A549 (cell line): ENCODE measurements at regions not wholly inside any gene's neighbourhood (a gene's known extent, or its start where the extent isn't known, plus 50 kb on each side); places are given as distances from the start of the nearest gene placed in this dataset.

Experiments used
- ATAC-seq, 2 experiments: fragments of 200-7000 bp in 1 of 2; fragments of >200 bp in 1 of 2; cut with Nextera tagmentation in 1 of 2; cut with Tn5 transposase in 1 of 2; 3 replicates each; pipeline versions ENCODE4 v1.8.0 to v1.9.1; 2018 to 2020; ENCODE audit warnings: mild to moderate bottlenecking in 1 of 2, moderate library complexity in 1 of 2
- CTCF ChIA-PET: fragments of 300-600 bp; sonication (Branson Sonifier 250); formaldehyde crosslinking; extraction: SDS; loops from one replicate; lab custom pipeline; 2021; ENCODE audit warnings: antibody characterized with exemption, inconsistent platforms; lab: Yijun Ruan, JAX
- POLR2A ChIA-PET: fragments of 350-600 bp; formaldehyde crosslinking; extraction: SDS; loops from one replicate; lab custom pipeline; 2021; ENCODE audit warnings: antibody characterized with exemption, inconsistent platforms; lab: Yijun Ruan, JAX
- DNase-seq, 2 experiments: peaks; one replicate each; pipeline versions ENCODE4 v3.0.0 to v3.0.0-alpha.2; 2011 to 2016; ENCODE audit warnings: low read depth in 1 of 2, low spot score in 1 of 2
- FAIRE-seq: peaks from 2 replicates; lab custom pipeline; 2011; peaks lifted over from hg19 to GRCh38; lab: Jason Lieb, UNC
- H3K27ac ChIP-seq, 2 experiments: fragments of >200 bp; sonication (Bioruptor Twin); formaldehyde crosslinking; 3 replicates each; pipeline ENCODE4 v1.5.1; 2016 to 2017
- H3K4me1 ChIP-seq: fragments of >200 bp; sonication (Bioruptor Twin); formaldehyde crosslinking; 3 replicates; pipeline ENCODE4 v1.6.1; 2016
- H3K4me2 ChIP-seq: fragments of >200 bp; sonication (Bioruptor Twin); formaldehyde crosslinking; 3 replicates; pipeline ENCODE4 v1.6.1; 2016
- H3K4me3 ChIP-seq: fragments of >200 bp; sonication (Bioruptor Twin); formaldehyde crosslinking; 3 replicates; pipeline ENCODE4 v1.5.1; 2016
- H3K9me3 ChIP-seq: fragments of >200 bp; sonication (Bioruptor Twin); formaldehyde crosslinking; 3 replicates; pipeline ENCODE4 v1.6.1; 2016
- ATOH8 ChIP-seq: fragments of 250-450 bp; sonication (Bioruptor Pico); IDR thresholded peaks from 2 replicates; pipeline ENCODE4 v1.5.0; 2020; ENCODE audit warnings: low read depth, mild to moderate bottlenecking, moderate library complexity
- BHLHE40 ChIP-seq: IDR thresholded peaks from 2 replicates; pipeline ENCODE4 v1.6.1; 2012; ENCODE audit warnings: low read depth, low read length, inconsistent platforms
- CBX2 ChIP-seq: fragments of 200-600 bp; sonication (generic); IDR thresholded peaks from 2 replicates; pipeline ENCODE4 v1.6.1; 2016; ENCODE audit warnings: low read depth, mild to moderate bottlenecking, borderline replicate concordance
- CBX8 ChIP-seq: fragments of 200-600 bp; sonication (generic); IDR thresholded peaks from 2 replicates; pipeline ENCODE4 v1.6.1; 2016
- CHD2 ChIP-seq: fragments of 150-350 bp; IDR thresholded peaks from 2 replicates; pipeline ENCODE4 v1.6.1; 2014; ENCODE audit warnings: low read length; ENCODE audit not compliant: partially characterized antibody
- CTCF ChIP-seq: fragments of >200 bp; sonication (Bioruptor Twin); formaldehyde crosslinking; IDR thresholded peaks from 3 replicates; pipeline ENCODE4 v1.5.1; 2016
- EHF ChIP-seq: fragments of 250-450 bp; sonication (Bioruptor Pico); IDR thresholded peaks from 2 replicates; pipeline ENCODE4 v1.5.0; 2020; ENCODE audit warnings: mild to moderate bottlenecking
- EHMT2 ChIP-seq: fragments of 200-600 bp; sonication (generic); IDR thresholded peaks from 2 replicates; pipeline ENCODE4 v1.6.1; 2016; ENCODE audit warnings: antibody characterized with exemption, low read depth, mild to moderate bottlenecking, moderate library complexity
- ESRRA ChIP-seq: fragments of 150-350 bp; IDR thresholded peaks from 2 replicates; pipeline ENCODE4 v1.6.1; 2014; ENCODE audit warnings: mild to moderate bottlenecking, low read length, borderline replicate concordance
- FOSB ChIP-seq: fragments of 250-450 bp; sonication (Bioruptor Pico); IDR thresholded peaks from 2 replicates; pipeline ENCODE4 v1.5.0; 2020; ENCODE audit warnings: mild to moderate bottlenecking, moderate library complexity
- HOXB5 ChIP-seq: fragments of 250-450 bp; sonication (Bioruptor Pico); IDR thresholded peaks from 2 replicates; pipeline ENCODE4 v1.5.0; 2020; ENCODE audit warnings: mild to moderate bottlenecking, moderate library complexity
- JUNB ChIP-seq: fragments of >200 bp; sonication (Bioruptor Twin); formaldehyde crosslinking; IDR thresholded peaks from 2 replicates; pipeline ENCODE4 v1.6.1; 2016
- KDM1A ChIP-seq: fragments of 200-600 bp; sonication (generic); IDR thresholded peaks from 2 replicates; pipeline ENCODE4 v1.6.1; 2016; ENCODE audit warnings: low read depth, mild to moderate bottlenecking
- MAZ ChIP-seq: fragments of 150-350 bp; IDR thresholded peaks from 2 replicates; pipeline ENCODE4 v1.6.1; 2014; ENCODE audit warnings: antibody characterized with exemption, low read depth, low read length, borderline replicate concordance
- NPAS2 ChIP-seq: fragments of 250-450 bp; sonication (Bioruptor Pico); IDR thresholded peaks from 2 replicates; pipeline ENCODE4 v1.8.0; 2022; ENCODE audit warnings: mild to moderate bottlenecking, moderate library complexity, borderline replicate concordance
- PHF8 ChIP-seq: fragments of 200-600 bp; sonication (generic); IDR thresholded peaks from 2 replicates; pipeline ENCODE4 v1.6.1; 2016; ENCODE audit warnings: low read depth, mild to moderate bottlenecking, antibody characterized with exemption, moderate library complexity, borderline replicate concordance
- POLR2A ChIP-seq: IDR thresholded peaks from 2 replicates; pipeline ENCODE4 v1.6.1; 2012; ENCODE audit warnings: mild to moderate bottlenecking, low read length
- POLR2AphosphoS2 ChIP-seq: conservative IDR thresholded peaks from 2 replicates; pipeline ENCODE4 v1.6.1; 2012; ENCODE audit warnings: low read length, improper control_type of control experiment, inconsistent platforms
- RAD21 ChIP-seq, 2 experiments: fragments of >200 bp in 1 of 2; sonication (Bioruptor Twin) in 1 of 2; formaldehyde crosslinking in 1 of 2; IDR thresholded peaks in 1 of 2; conservative IDR thresholded peaks in 1 of 2; 2 replicates in 1 of 2; 3 replicates in 1 of 2; pipeline ENCODE4 v1.6.1; 2012 to 2018; ENCODE audit warnings: inconsistent platforms in 1 of 2
- RARB ChIP-seq: fragments of 250-450 bp; sonication (Bioruptor Pico); IDR thresholded peaks from 2 replicates; pipeline ENCODE4 v1.8.0; 2021; ENCODE audit warnings: mild to moderate bottlenecking, moderate library complexity
- RFX5 ChIP-seq: fragments of 450-650 bp; IDR thresholded peaks from 2 replicates; pipeline ENCODE4 v1.7.1; 2014; ENCODE audit warnings: antibody characterized with exemption, mild to moderate bottlenecking, moderate library complexity
- WGBS: methylation state at CpG from one replicate; pipeline ENCODE4 v1.1.6; 2017; ENCODE audit errors: missing lambda C conversion rate; 5-methylcytosine and 5-hydroxymethylcytosine counted together
- TF ChIP-seq, protein P1 (sequence below): IDR thresholded peaks from 2 replicates; pipeline ENCODE4 v1.6.1; 2012
- TF ChIP-seq, protein P2 (sequence below): IDR thresholded peaks from 2 replicates; pipeline ENCODE4 v1.6.1; 2012
- TF ChIP-seq, protein P3 (sequence below): fragments of >200 bp; sonication (Bioruptor Twin); formaldehyde crosslinking; IDR thresholded peaks from 3 replicates; pipeline ENCODE4 v1.6.1; 2016
- TF ChIP-seq, protein P4 (sequence below): fragments of 450-650 bp; IDR thresholded peaks from 2 replicates; pipeline ENCODE4 v1.6.1; 2014; ENCODE audit warnings: antibody characterized with exemption

DNA sequence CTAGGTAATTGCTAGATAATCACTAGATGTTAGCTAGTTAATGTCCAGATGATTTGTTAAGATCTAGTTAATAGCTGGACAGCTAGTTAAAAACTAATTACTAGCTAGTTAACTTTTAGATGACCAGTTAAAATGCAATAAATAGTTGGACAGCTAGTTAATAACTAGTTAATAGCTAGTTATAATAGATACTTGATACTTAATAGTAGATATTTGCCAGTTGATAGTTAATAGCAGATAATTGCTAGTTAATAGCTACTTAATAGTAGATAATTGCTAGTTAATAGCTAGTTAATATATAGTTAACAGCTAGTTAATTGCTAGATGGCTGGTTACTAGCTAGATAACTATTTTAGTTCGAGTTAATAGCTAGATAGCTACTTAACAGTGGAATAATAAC, 631.4 kb upstream of the CT83 start (continued):
- TF ChIP-seq ATOH8 (CRISPR knock-in tag), result no peak
- TF ChIP-seq, protein P1, sequence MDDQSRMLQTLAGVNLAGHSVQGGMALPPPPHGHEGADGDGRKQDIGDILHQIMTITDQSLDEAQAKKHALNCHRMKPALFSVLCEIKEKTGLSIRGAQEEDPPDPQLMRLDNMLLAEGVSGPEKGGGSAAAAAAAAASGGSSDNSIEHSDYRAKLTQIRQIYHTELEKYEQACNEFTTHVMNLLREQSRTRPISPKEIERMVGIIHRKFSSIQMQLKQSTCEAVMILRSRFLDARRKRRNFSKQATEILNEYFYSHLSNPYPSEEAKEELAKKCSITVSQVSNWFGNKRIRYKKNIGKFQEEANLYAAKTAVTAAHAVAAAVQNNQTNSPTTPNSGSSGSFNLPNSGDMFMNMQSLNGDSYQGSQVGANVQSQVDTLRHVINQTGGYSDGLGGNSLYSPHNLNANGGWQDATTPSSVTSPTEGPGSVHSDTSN, result no peak
- TF ChIP-seq HOXB5 (CRISPR knock-in tag), result no peak
- no peak for TF ChIP-seq FOSB

- WGBS, result 32% methylated on average over 1 of the region's 1 CpG
- H3K4me1 ChIP-seq, result no peaks in the 10 kb centered on the region
- POLR2A ChIA-PET, result no interaction called here
- H3K4me2 ChIP-seq, result no peak overlapping the region
- TF ChIP-seq RARB (CRISPR knock-in tag) (no peak), BHLHE40 (no peak), PHF8 (no peak), KDM1A (no peak), FOSB (no peak), EHF (CRISPR knock-in tag) (no peak), CBX8 (no peak), MAZ (no peak)
- TF ChIP-seq, protein P2, sequence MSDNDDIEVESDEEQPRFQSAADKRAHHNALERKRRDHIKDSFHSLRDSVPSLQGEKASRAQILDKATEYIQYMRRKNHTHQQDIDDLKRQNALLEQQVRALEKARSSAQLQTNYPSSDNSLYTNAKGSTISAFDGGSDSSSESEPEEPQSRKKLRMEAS, result no peak
- TF ChIP-seq, all 56 proteins: peak for 0
- Histone ChIP-seq H3K27ac (no peak overlapping the region), H3K4me3 (no peak overlapping the region), H3K9me3 (peaks cover 32% of the 10 kb centered on the region; the same call in 2 of the 3 replicates)
- DNase-seq (no peak), ATAC-seq (no peak), FAIRE-seq (no peak)
- CTCF ChIA-PET, result no interaction called here
Observed at GRCh38 chrX:117093319-117093718, 630.5 kb upstream of the CT83 start.

GRCh38 chrX:117092641-117093040, 629.9 kb upstream of the CT83 start:
- no peak overlapping the region for H3K27ac ChIP-seq
- TF ChIP-seq, protein P3, sequence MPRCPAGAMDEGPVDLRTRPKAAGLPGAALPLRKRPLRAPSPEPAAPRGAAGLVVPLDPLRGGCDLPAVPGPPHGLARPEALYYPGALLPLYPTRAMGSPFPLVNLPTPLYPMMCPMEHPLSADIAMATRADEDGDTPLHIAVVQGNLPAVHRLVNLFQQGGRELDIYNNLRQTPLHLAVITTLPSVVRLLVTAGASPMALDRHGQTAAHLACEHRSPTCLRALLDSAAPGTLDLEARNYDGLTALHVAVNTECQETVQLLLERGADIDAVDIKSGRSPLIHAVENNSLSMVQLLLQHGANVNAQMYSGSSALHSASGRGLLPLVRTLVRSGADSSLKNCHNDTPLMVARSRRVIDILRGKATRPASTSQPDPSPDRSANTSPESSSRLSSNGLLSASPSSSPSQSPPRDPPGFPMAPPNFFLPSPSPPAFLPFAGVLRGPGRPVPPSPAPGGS, result no peak
- TF ChIP-seq RFX5 (no peak), POLR2A (no peak), NPAS2 (CRISPR knock-in tag) (no peak), EHMT2 (no peak), POLR2AphosphoS2 (no peak), CTCF (no peak), CHD2 (no peak), CBX2 (no peak), RAD21 (conservative IDR thresholded peaks at IDR 0.05 in 1 of 2, IDR thresholded peaks at IDR 0.05 in 1 of 2) (no peak), ESRRA (no peak), JUNB (no peak), HOXB5 (CRISPR knock-in tag) (no peak), BHLHE40 (no peak)
- TF ChIP-seq, protein P4, sequence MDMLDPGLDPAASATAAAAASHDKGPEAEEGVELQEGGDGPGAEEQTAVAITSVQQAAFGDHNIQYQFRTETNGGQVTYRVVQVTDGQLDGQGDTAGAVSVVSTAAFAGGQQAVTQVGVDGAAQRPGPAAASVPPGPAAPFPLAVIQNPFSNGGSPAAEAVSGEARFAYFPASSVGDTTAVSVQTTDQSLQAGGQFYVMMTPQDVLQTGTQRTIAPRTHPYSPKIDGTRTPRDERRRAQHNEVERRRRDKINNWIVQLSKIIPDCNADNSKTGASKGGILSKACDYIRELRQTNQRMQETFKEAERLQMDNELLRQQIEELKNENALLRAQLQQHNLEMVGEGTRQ, result no peak
- DNase-seq (no peak), ATAC-seq (no peak), FAIRE-seq (peak; percentile 13)
- POLR2A ChIA-PET, result no interaction called here
- no peak overlapping the region for H3K4me3 ChIP-seq
- H3K4me2 ChIP-seq, result no peak overlapping the region
- CTCF ChIA-PET, result no interaction called here
- H3K9me3 ChIP-seq, result peaks cover 32% of the 10 kb centered on the region; the same call in 2 of the 3 replicates
- H3K4me1 ChIP-seq, result no peaks in the 10 kb centered on the region
- 0% methylated on average over 1 of the region's 1 CpG for WGBS
